HG03095 (cell line): ENCODE measurements at regions not wholly inside any gene's neighbourhood (a gene's known extent, or its start where the extent isn't known, plus 50 kb on each side); places are given as distances from the start of the nearest gene placed in this dataset.

ENCODE experiments used
- ATAC-seq: cut with Tn5 transposase; IDR thresholded peaks from one replicate; pipeline ENCODE4 v1.9.1; 2021; ENCODE audit warnings: moderate library complexity; ENCODE audit not compliant: unreplicated experiment

GRCh38 chr1:98049370-98050135 is 128.7 kb upstream of the DPYD start:
- no peak for ATAC-seq

- no peak for ATAC-seq
Observed at GRCh38 chr1:98048751-98049325, 128.0 kb upstream of the DPYD start.

- ATAC-seq: peak; percentile 50
Observed at GRCh38 chr1:98048244-98048643, 127.4 kb upstream of the DPYD start.

GRCh38 chr1:98047171-98047570 is 126.3 kb upstream of the DPYD start:
- no peak for ATAC-seq

- ATAC-seq: no peak
Observed at GRCh38 chr1:98045767-98046641, 125.2 kb upstream of the DPYD start.

- no peak for ATAC-seq
Observed at GRCh38 chr1:98045211-98045766, 124.5 kb upstream of the DPYD start.

- ATAC-seq: no peak
Observed at GRCh38 chr1:98044766-98045165, 123.9 kb upstream of the DPYD start.

GRCh38 chr1:98044071-98044697 is 123.3 kb upstream of the DPYD start:
- ATAC-seq: no peak

GRCh38 chr1:98035602-98036002 is 114.8 kb upstream of the DPYD start:
- no peak for ATAC-seq

GRCh38 chr1:98034505-98034904 is 113.7 kb upstream of the DPYD start:
- ATAC-seq: no peak

GRCh38 chr1:98032958-98033357 is 112.1 kb upstream of the DPYD start:
- ATAC-seq: no peak

GRCh38 chr1:98030976-98031375 is 110.1 kb upstream of the DPYD start:
- no peak for ATAC-seq

GRCh38 chr1:98030483-98030882 is 109.6 kb upstream of the DPYD start:
- ATAC-seq: no peak

GRCh38 chr1:98028800-98029199 is 108.0 kb upstream of the DPYD start:
- ATAC-seq: no peak

GRCh38 chr1:98027103-98027705 is 106.4 kb upstream of the DPYD start:
- ATAC-seq: no peak

- ATAC-seq: no peak
Observed at GRCh38 chr1:98025858-98026257, 105.0 kb upstream of the DPYD start.

GRCh38 chr1:98021126-98021525 is 100.3 kb upstream of the DPYD start:
- ATAC-seq: no peak

- no peak for ATAC-seq
Observed at GRCh38 chr1:98019747-98020146, 98.9 kb upstream of the DPYD start.

GRCh38 chr1:98018074-98018473 is 97.2 kb upstream of the DPYD start:
- ATAC-seq: no peak

- no peak for ATAC-seq
Observed at GRCh38 chr1:98017184-98017583, 96.3 kb upstream of the DPYD start.

GRCh38 chr1:98008373-98008772 is 87.5 kb upstream of the DPYD start:
- ATAC-seq: no peak
